Common myeloid progenitor, CD34-positive (primary cell): ENCODE measurements at regions not wholly inside any gene's neighbourhood (a gene's known extent, or its start where the extent isn't known, plus 50 kb on each side); places are given as distances from the start of the nearest gene placed in this dataset.
"Not testable (repeated sequence)": the region's sequence is repeated elsewhere in the genome, so short reads cannot be mapped to it uniquely, and the experiment has no call there.

Source experiments
- CTCF ChIA-PET: fragments of 350-600 bp; sonication (Branson Sonifier 250); formaldehyde crosslinking; loops from one replicate; lab custom pipeline; 2021; ENCODE audit warnings: antibody characterized with exemption; lab: Charles Lee
- POLR2A ChIA-PET: fragments of 350-600 bp; sonication (Branson Sonifier 250); formaldehyde crosslinking; loops from one replicate; lab custom pipeline; 2021; ENCODE audit warnings: antibody characterized with exemption; lab: Charles Lee
- DNase-seq, 3 donors: peaks; one replicate each; pipeline versions ENCODE4 v3.0.0 to v3.0.0-alpha.2; 2013
- H3K27ac ChIP-seq, 2 experiments: 1 replicate in 1 of 2; 2 replicates in 1 of 2; pipeline ENCODE4 v1.7.0; 2013; ENCODE audit warnings: inconsistent platforms in 2 of 2, low read length in 2 of 2, mild to moderate bottlenecking in 2 of 2, low read depth in 1 of 2, moderate library complexity in 1 of 2; ENCODE audit not compliant: severe bottlenecking in 2 of 2, insufficient read depth in 1 of 2, poor library complexity in 1 of 2
- H3K27me3 ChIP-seq, 5 experiments: replicated peaks in 2 of 5; 1 replicate in 3 of 5; 2 replicates in 2 of 5; pipeline versions ENCODE4 v1.6.1 to v1.7.0; 2013; ENCODE audit warnings: low read length in 4 of 5, mild to moderate bottlenecking in 2 of 5, moderate library complexity in 2 of 5, inconsistent platforms in 1 of 5; ENCODE audit not compliant: insufficient read depth in 5 of 5, control insufficient read depth in 4 of 5
- H3K36me3 ChIP-seq, 4 experiments: 1 replicate in 2 of 4; 2 replicates in 2 of 4; pipeline versions ENCODE4 v1.6.1 to v1.7.0; 2013; ENCODE audit warnings: low read length in 3 of 4, control low read depth in 1 of 4, mild to moderate bottlenecking in 1 of 4; ENCODE audit not compliant: control insufficient read depth in 4 of 4, insufficient read depth in 4 of 4
- H3K4me1 ChIP-seq, 4 experiments: 1 replicate in 3 of 4; 2 replicates in 1 of 4; pipeline versions ENCODE4 v1.6.1 to v1.7.1; 2013; ENCODE audit warnings: low read length in 3 of 4, mild to moderate bottlenecking in 3 of 4, control low read depth in 1 of 4, inconsistent platforms in 1 of 4, moderate library complexity in 1 of 4; ENCODE audit not compliant: control insufficient read depth in 4 of 4, insufficient read depth in 4 of 4; ENCODE audit errors: control extremely low read depth in 1 of 4
- H3K4me3 ChIP-seq, 7 experiments: 1 replicate in 4 of 7; 2 replicates in 3 of 7; pipeline versions ENCODE4 v1.5.1 to v1.7.0; 2013; ENCODE audit warnings: mild to moderate bottlenecking in 7 of 7, low read length in 6 of 7, moderate library complexity in 6 of 7, inconsistent platforms in 2 of 7, low read depth in 2 of 7, control low read depth in 1 of 7; ENCODE audit not compliant: insufficient read depth in 4 of 7, control insufficient read depth in 1 of 7; ENCODE audit errors: extremely low read depth in 1 of 7
- H3K9me3 ChIP-seq, 5 experiments: 1 replicate in 4 of 5; 2 replicates in 1 of 5; pipeline versions ENCODE4 v1.6.1 to v1.7.1; 2013; ENCODE audit warnings: low read length in 4 of 5, mild to moderate bottlenecking in 2 of 5, inconsistent platforms in 1 of 5, low read depth in 1 of 5, moderate library complexity in 1 of 5; ENCODE audit not compliant: control insufficient read depth in 4 of 5, insufficient read depth in 2 of 5; ENCODE audit errors: control extremely low read depth in 1 of 5
- WGBS: methylation state at CpG from one replicate; pipeline ENCODE4 v1.1.5; 2013; ENCODE audit not compliant: insufficient coverage; 5-methylcytosine and 5-hydroxymethylcytosine counted together

GRCh38 chr2:89233931-89234330 lies 542.5 kb downstream of the RPIA start:
- no CpG with 5 or more reads among the region's 4 CpGs for WGBS
- POLR2A ChIA-PET, CTCF ChIA-PET, H3K36me3 ChIP-seq, DNase-seq, H3K4me3 ChIP-seq, H3K27me3 ChIP-seq, H3K4me1 ChIP-seq, H3K9me3 ChIP-seq, H3K27ac ChIP-seq: not testable (repeated sequence)

DNA sequence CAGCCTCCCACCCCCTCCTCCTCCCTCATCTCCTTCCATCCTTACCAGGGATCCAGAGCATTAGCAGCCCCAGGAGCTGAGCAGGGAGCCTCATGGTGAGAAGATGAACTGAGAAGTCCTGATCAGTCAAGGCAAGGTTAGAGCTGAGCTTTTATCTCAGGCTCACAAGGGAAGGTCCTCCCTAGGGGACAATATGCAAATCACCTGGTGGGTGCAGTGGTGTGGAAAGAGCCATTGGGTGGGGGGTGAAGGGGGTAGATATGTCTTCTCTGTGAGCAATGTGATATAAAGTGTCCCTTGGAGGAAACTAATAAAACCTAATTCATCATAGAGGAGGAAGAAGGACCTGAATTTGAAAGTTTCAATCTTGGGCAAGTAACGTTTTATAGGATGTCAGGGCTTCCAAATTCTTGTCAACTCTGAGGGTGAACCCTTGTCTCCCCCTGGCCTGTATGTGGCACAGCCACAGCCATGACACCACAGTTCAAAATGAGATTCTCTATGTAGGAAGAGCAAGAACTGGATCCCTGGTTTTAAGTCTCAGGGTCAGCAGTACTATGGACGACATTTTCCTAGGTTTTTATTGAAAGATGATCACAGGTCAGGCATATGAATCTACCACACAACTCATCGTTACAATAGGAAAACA lies 543.5 kb downstream of the RPIA start:
- H3K4me3 ChIP-seq, H3K27ac ChIP-seq, H3K36me3 ChIP-seq, POLR2A ChIA-PET, H3K4me1 ChIP-seq, DNase-seq, H3K27me3 ChIP-seq, CTCF ChIA-PET, H3K9me3 ChIP-seq: not testable (repeated sequence)
- no CpG with 5 or more reads among the region's 3 CpGs for WGBS

DNA sequence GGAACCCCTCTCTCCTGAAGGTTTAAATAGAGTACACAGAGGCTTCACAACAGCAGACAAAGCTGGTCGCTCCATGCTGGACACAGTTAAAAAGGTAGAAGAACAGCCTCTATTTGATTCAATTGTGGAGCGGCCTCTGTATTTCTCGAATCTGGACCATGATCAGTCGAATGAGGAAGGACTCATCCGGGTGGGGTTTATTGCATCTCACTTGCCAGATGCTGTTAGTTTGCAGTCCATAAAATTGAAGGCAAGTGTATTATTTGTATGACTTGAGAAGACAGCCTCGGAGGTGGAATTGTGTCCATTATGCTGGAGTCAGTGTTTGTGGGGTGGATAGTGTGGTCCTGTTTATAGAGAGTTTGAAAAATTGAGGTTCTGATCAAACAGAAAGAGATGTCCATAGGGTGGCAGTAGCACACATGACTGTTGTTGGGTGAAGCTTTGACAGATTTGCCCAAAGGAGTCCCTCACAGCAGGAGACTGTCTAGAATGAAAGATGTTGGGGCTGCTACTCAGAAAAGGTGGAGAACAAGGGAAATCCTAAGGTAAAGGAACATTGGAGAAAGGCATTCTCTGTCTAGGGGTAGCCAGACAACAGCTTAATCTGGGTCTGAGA lies 545.5 kb downstream of the RPIA start:
- WGBS, result no CpG with 5 or more reads among the region's 6 CpGs
- H3K27me3 ChIP-seq, H3K27ac ChIP-seq, POLR2A ChIA-PET, H3K4me3 ChIP-seq, DNase-seq, H3K4me1 ChIP-seq, CTCF ChIA-PET, H3K9me3 ChIP-seq, H3K36me3 ChIP-seq: not testable (repeated sequence)

DNA sequence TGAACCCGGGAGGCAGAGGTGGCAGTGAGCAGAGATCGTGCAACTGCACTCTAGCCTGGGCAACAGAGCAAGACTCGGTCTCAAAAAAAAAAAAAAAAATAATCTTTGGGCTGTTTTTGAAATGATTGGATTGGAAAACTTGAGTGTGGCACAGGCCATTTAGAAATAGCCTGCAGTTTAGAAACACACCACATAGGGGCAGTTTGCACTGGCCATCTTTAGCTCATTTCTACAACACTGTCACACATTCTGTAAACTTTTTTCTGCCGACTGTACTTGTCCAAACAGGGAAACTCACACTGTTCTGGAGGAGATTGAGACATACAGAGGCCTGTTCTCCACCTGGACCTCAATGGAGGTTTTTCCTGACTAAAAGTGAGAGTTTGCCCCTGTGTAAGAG lies 546.3 kb downstream of the RPIA start:
- CTCF ChIA-PET, H3K4me1 ChIP-seq, H3K36me3 ChIP-seq, H3K9me3 ChIP-seq, POLR2A ChIA-PET, H3K27ac ChIP-seq, H3K27me3 ChIP-seq, DNase-seq, H3K4me3 ChIP-seq: not testable (repeated sequence)
- no CpG with 5 or more reads among the region's 4 CpGs for WGBS

GRCh38 chr2:89243114-89243700 lies 551.7 kb downstream of the RPIA start:
- DNase-seq, H3K27ac ChIP-seq, H3K9me3 ChIP-seq, H3K27me3 ChIP-seq, POLR2A ChIA-PET, H3K4me3 ChIP-seq, CTCF ChIA-PET, H3K36me3 ChIP-seq: not testable (repeated sequence)
- H3K4me1 ChIP-seq, result peaks cover 7 to 17% (median 8%) of the 10 kb centered on the region in 4 experiments
- WGBS, result 100% methylated on average over 2 of the region's 4 CpGs

GRCh38 chr2:89244407-89244806 lies 552.9 kb downstream of the RPIA start:
- H3K9me3 ChIP-seq, H3K36me3 ChIP-seq, POLR2A ChIA-PET, H3K27ac ChIP-seq, DNase-seq, H3K27me3 ChIP-seq, CTCF ChIA-PET, H3K4me3 ChIP-seq: not testable (repeated sequence)
- H3K4me1 ChIP-seq, result peaks cover 7 to 17% (median 8%) of the 10 kb centered on the region in 4 experiments

GRCh38 chr2:89245478-89245877 lies 554.0 kb downstream of the RPIA start:
- H3K4me1 ChIP-seq, result peaks cover 7 to 17% (median 8%) of the 10 kb centered on the region in 4 experiments
- H3K36me3 ChIP-seq, H3K9me3 ChIP-seq, H3K27me3 ChIP-seq, H3K27ac ChIP-seq, POLR2A ChIA-PET: not testable (repeated sequence)
- no CpG with 5 or more reads among the region's 1 CpG for WGBS
- CTCF ChIA-PET, result interaction anchor here (0.6 kb wide), 1 partner anchor 1062 kb away, joined by 3 read pairs; no protein-coding TSS in a partner anchor
- DNase-seq, result peak in 2 of 3 donors; percentile 25 to 49
- peak overlapping the region in 1 of 7 experiments; percentile 23 for H3K4me3 ChIP-seq
